ENCODE measurements at regions not wholly inside any gene's neighbourhood (a gene's known extent, or its start where the extent isn't known, plus 50 kb on each side); places are given as distances from the start of the nearest gene placed in this dataset.
A peak's percentile ranks its signal among the peaks of the same experiment; 100 is the strongest.

- in situ Hi-C loops (cut with HindIII; ENCODE audit: low pct_unique_long_range_greater_than_20kb, low sequenced_read_pairs): no loop called here
- no peak for TF ChIP-seq JUND (IDR thresholded peaks at IDR 0.05; ENCODE audit: low read depth)
- no peak for DNase-seq (ENCODE audit: low read depth in 1 of 2, low spot score in 1 of 2)
Observed at GRCh38 chr2:8039732-8040131, 642.1 kb upstream of the ID2 start.

DNA sequence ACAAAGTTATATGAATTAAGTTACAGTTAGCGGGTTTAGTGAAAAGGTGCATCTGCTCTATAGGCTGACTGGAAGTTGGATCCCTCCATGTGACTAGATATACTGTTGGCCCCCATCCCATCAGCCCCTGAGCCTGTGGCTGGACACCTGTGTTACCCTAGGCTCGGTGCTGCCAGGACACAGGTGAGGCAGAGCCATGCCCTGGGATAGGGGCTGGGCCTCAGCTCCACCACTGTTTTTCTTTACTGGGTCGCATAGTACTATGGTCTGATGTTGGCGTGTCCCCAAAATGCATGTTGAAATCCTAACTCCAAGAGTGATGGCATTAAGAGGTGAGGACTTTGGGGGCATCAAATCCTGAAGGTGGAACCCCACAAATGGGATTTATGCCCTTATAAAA is 638.6 kb upstream of the ID2 start:
- no peak for TF ChIP-seq JUND (IDR thresholded peaks at IDR 0.05; ENCODE audit: low read depth)
- in situ Hi-C loops (cut with HindIII; ENCODE audit: low pct_unique_long_range_greater_than_20kb, low sequenced_read_pairs): no loop called here
- DNase-seq (ENCODE audit: low read depth in 1 of 2, low spot score in 1 of 2): no peak

GRCh38 chr2:8044046-8044594 is 637.7 kb upstream of the ID2 start:
- in situ Hi-C loops (cut with HindIII; ENCODE audit: low pct_unique_long_range_greater_than_20kb, low sequenced_read_pairs): no loop called here
- no peak for TF ChIP-seq JUND (IDR thresholded peaks at IDR 0.05; ENCODE audit: low read depth)
- no peak for DNase-seq (ENCODE audit: low read depth in 1 of 2, low spot score in 1 of 2)

DNA sequence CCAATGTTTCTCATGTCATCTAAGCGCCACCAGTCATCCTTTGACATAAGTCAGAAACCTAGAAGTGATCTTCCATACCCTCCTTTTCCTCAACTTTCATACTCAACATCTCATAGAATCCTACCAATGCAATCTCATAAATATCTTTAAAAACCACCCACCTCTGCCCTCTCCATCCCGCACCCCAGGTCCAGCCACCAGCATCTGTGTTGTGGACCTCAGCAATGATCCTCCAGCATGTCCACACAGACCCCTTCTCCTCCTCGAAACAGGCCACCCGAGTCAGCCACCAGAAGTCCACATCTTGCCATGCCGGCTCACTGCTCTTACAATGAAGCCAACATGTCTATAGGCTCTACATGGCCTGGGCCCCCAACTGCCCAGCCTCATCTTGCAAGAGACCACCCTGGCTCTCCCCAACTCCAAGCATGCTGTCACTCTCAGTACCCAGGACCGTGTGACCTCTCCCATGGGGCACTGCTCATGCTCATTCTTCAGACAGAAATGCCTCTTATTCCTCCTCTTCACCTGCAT is 636.7 kb upstream of the ID2 start:
- in situ Hi-C loops (cut with HindIII; ENCODE audit: low pct_unique_long_range_greater_than_20kb, low sequenced_read_pairs): no loop called here
- no peak for TF ChIP-seq JUND (IDR thresholded peaks at IDR 0.05; ENCODE audit: low read depth)
- no peak for DNase-seq (ENCODE audit: low read depth in 1 of 2, low spot score in 1 of 2)

DNA sequence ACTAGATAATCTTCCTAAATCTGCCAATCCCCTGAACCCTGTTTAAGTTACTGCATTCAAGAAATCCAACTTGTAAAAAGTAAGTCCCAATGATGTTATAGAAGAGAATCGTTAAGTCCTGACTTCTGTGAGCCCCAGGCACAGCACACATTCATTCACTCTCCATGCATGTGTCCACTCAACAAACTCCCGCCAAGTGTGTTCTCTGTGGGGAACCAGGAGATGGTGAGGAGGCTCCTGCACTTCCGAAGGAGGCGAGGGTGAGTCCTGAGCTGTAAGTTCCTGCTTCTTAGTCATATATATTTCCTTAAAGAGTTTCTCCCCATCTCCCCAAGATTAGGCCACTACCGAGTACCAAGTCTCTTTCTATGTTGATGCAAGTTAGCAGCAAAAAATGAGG is 635.0 kb upstream of the ID2 start:
- in situ Hi-C loops (cut with HindIII; ENCODE audit: low pct_unique_long_range_greater_than_20kb, low sequenced_read_pairs): no loop called here
- no peak for TF ChIP-seq JUND (IDR thresholded peaks at IDR 0.05; ENCODE audit: low read depth)
- DNase-seq (ENCODE audit: low read depth in 1 of 2, low spot score in 1 of 2): no peak

DNA sequence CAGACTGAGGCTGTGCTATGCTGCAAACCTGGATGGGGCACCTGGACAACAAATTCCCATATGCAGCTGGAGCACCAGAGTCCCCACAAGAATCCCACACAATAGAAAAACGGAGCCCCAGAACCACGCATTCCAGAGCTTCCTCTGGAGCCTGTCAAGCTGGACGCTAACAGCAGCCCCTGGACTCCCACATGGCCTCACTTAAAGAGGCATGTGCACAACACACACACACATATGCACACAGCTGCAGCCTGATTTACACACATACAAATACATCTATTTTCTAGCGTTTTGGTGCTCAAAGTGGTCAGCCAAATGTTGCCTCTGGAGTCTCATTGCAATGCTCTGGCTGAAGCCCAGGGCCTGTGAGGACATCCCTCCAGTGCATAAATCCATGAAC is 632.7 kb upstream of the ID2 start:
- in situ Hi-C loops (cut with HindIII; ENCODE audit: low pct_unique_long_range_greater_than_20kb, low sequenced_read_pairs): no loop called here
- TF ChIP-seq JUND (IDR thresholded peaks at IDR 0.05; ENCODE audit: low read depth): no peak
- DNase-seq (ENCODE audit: low read depth in 1 of 2, low spot score in 1 of 2): no peak

- no peak for TF ChIP-seq JUND (IDR thresholded peaks at IDR 0.05; ENCODE audit: low read depth)
- in situ Hi-C loops (cut with HindIII; ENCODE audit: low pct_unique_long_range_greater_than_20kb, low sequenced_read_pairs): no loop called here
- DNase-seq (ENCODE audit: low read depth in 1 of 2, low spot score in 1 of 2): no peak
Observed at GRCh38 chr2:8049851-8050571, 631.8 kb upstream of the ID2 start.

- no peak for DNase-seq (ENCODE audit: low read depth in 1 of 2, low spot score in 1 of 2)
- in situ Hi-C loops (cut with HindIII; ENCODE audit: low pct_unique_long_range_greater_than_20kb, low sequenced_read_pairs): no loop called here
- no peak for TF ChIP-seq JUND (IDR thresholded peaks at IDR 0.05; ENCODE audit: low read depth)
Observed at GRCh38 chr2:8053216-8053615, 628.6 kb upstream of the ID2 start.

GRCh38 chr2:8054070-8054469 is 627.8 kb upstream of the ID2 start:
- in situ Hi-C loops (cut with HindIII; ENCODE audit: low pct_unique_long_range_greater_than_20kb, low sequenced_read_pairs): no loop called here
- no peak for DNase-seq (ENCODE audit: low read depth in 1 of 2, low spot score in 1 of 2)
- no peak for TF ChIP-seq JUND (IDR thresholded peaks at IDR 0.05; ENCODE audit: low read depth)

DNA sequence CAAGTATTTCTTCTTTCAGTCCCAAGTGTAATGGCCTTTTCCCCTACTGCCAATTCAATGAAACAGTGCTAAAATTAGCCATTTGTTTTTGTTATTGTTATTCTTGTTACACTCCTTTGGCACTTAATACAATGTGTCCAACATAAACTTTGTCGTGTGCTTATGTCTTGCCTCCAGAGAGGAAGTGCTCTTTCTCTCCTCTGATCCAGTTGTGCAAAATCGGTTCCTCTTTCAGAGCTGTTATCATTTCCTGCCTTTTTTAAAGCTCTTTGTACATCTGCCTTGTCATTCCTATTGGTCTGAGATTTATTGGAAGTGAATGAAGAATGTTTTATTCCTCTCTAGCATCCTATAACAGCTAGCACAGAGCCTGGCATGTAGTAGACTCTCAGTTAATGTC is 623.2 kb upstream of the ID2 start:
- in situ Hi-C loops (cut with HindIII; ENCODE audit: low pct_unique_long_range_greater_than_20kb, low sequenced_read_pairs): no loop called here
- no peak for TF ChIP-seq JUND (IDR thresholded peaks at IDR 0.05; ENCODE audit: low read depth)
- no peak for DNase-seq (ENCODE audit: low read depth in 1 of 2, low spot score in 1 of 2)

GRCh38 chr2:8059255-8059654 is 622.6 kb upstream of the ID2 start:
- in situ Hi-C loops (cut with HindIII; ENCODE audit: low pct_unique_long_range_greater_than_20kb, low sequenced_read_pairs): no loop called here
- no peak for TF ChIP-seq JUND (IDR thresholded peaks at IDR 0.05; ENCODE audit: low read depth)
- peak in 1 of 2 experiments; percentile 18 for DNase-seq (ENCODE audit: low read depth in 1 of 2, low spot score in 1 of 2)

DNA sequence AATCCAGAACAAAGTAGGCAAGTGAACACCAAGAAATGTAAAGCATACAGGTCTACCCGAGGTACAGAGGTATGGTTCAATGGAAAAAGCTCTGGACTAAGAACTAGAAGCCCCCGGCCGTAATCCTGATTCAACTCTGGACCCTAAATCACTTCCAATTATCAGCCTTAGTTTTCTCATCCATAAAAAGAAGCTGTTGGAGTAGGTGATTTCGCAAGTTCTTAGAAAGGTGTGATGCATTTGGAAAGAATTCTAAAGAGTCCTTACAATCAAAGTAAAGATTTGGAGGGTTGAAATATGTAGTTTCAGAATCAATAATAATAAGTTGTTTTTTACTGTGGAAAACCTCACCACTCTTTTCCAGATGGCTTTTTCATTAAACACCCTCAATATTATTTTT is 622.1 kb upstream of the ID2 start:
- no peak for DNase-seq (ENCODE audit: low read depth in 1 of 2, low spot score in 1 of 2)
- no peak for TF ChIP-seq JUND (IDR thresholded peaks at IDR 0.05; ENCODE audit: low read depth)
- in situ Hi-C loops (cut with HindIII; ENCODE audit: low pct_unique_long_range_greater_than_20kb, low sequenced_read_pairs): no loop called here

DNA sequence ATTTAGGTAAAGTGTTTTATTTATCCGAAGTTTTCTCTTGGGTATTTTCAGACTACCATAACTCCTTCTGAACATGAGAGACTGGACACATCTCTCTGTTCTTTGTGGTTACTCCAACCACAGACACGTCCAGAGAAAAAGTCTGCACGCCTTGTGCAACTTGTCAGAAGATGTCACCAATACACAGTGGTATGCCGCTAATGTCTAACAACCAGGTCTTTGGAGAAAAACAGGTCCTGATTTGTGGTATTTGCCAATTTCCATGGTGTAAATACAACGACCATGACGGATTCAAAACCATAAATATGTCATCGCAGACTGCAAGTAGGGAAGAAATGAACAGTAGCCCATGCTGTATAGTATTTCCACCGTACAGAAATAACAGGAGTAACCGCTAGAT is 620.6 kb upstream of the ID2 start:
- no peak for DNase-seq (ENCODE audit: low read depth in 1 of 2, low spot score in 1 of 2)
- in situ Hi-C loops (cut with HindIII; ENCODE audit: low pct_unique_long_range_greater_than_20kb, low sequenced_read_pairs): no loop called here
- TF ChIP-seq JUND (IDR thresholded peaks at IDR 0.05; ENCODE audit: low read depth): no peak

- in situ Hi-C loops (cut with HindIII; ENCODE audit: low pct_unique_long_range_greater_than_20kb, low sequenced_read_pairs): no loop called here
- TF ChIP-seq JUND (IDR thresholded peaks at IDR 0.05; ENCODE audit: low read depth): no peak
- DNase-seq (ENCODE audit: low read depth in 1 of 2, low spot score in 1 of 2): no peak
Observed at GRCh38 chr2:8064603-8065002, 617.3 kb upstream of the ID2 start.

Data from T47D (cell line).